Colonic mucosa (tissue), 4 donors: ENCODE measurements at regions not wholly inside any gene's neighbourhood (a gene's known extent, or its start where the extent isn't known, plus 50 kb on each side); places are given as distances from the start of the nearest gene placed in this dataset.

Experiments used
- DNase-seq: peaks from one replicate; pipeline ENCODE4 v3.0.0-alpha.2; 2020
- H3K27ac ChIP-seq: fragments of 200-600 bp; one replicate; pipeline ENCODE4 v1.8.0; 2021
- H3K27me3 ChIP-seq: fragments of 200-600 bp; one replicate; pipeline ENCODE4 v1.8.0; 2021
- H3K36me3 ChIP-seq: fragments of 200-600 bp; one replicate; pipeline ENCODE4 v1.8.0; 2021
- H3K4me1 ChIP-seq: fragments of 200-600 bp; one replicate; pipeline ENCODE4 v1.8.0; 2021; ENCODE audit warnings: mild to moderate bottlenecking
- H3K4me3 ChIP-seq: fragments of 200-600 bp; one replicate; pipeline ENCODE4 v1.8.0; 2021
- H3K9ac ChIP-seq, 2 donors: one replicate each; pipeline ENCODE4 v1.7.0; 2013; ENCODE audit warnings: control low read depth in 2 of 2, low read depth in 2 of 2, low read length in 2 of 2
- H3K9me3 ChIP-seq: fragments of 200-600 bp; one replicate; pipeline ENCODE4 v1.8.0; 2021
- intact Hi-C: fragments of 100-400 bp; cut with DNase I; formaldehyde crosslinking; loops from one replicate; pipeline ENCODE4 v1.14.1; 2022
- TF ChIP-seq, protein P1 (sequence below): fragments of 200-600 bp; IDR thresholded peaks from one replicate; pipeline ENCODE4 v1.8.0; 2022; ENCODE audit warnings: antibody characterized with exemption, mild to moderate bottlenecking
- donor health status: healthy.
- donor health status: DM: no; HTN: no; CAD: no.
- donor health status: DM: no; HTN: no; CAD: no.

DNA sequence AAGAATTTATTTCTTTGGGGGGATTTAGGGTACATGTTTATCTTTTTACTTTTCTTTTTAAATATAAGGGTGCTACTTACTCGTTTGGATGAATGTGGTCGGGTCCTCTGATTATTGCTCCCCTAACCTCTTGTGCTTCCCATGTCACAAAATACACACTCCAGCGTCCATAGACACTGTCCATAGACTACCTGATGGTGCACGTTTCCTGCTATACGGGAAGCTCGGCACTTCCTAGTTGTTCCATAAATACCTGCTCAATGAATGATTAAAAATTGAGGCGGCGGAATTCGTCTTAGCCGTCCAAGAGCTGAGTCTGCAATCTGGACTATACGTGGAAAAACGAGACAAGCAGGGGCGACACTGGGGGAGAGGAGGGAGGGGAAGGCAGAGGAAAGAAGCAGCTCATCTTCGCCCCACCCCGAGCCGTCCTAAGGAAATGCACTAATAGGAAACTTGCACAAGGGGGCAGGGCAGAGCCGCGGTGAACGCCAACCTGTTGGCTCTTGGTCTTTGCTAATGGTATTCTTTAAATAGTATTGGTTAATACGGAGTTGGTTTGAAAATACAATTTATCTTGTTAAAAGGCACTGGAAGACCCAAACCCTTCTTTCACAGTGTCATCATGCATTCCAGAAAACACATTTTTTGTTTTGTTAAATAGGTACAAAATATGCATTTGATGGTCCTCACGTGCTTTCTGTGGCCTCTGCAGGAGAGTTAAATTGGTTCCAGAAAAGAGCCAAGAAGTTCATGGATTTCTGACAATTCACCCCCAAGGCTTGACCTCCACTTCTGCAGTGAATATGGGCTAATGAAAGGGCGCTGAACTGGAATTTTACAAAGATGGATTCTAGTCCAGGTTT is 73.0 kb upstream of the KCTD1 start:
- no peak overlapping the region for H3K9ac ChIP-seq
- TF ChIP-seq, protein P1, sequence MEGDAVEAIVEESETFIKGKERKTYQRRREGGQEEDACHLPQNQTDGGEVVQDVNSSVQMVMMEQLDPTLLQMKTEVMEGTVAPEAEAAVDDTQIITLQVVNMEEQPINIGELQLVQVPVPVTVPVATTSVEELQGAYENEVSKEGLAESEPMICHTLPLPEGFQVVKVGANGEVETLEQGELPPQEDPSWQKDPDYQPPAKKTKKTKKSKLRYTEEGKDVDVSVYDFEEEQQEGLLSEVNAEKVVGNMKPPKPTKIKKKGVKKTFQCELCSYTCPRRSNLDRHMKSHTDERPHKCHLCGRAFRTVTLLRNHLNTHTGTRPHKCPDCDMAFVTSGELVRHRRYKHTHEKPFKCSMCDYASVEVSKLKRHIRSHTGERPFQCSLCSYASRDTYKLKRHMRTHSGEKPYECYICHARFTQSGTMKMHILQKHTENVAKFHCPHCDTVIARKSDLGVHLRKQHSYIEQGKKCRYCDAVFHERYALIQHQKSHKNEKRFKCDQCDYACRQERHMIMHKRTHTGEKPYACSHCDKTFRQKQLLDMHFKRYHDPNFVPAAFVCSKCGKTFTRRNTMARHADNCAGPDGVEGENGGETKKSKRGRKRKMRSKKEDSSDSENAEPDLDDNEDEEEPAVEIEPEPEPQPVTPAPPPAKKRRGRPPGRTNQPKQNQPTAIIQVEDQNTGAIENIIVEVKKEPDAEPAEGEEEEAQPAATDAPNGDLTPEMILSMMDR, result peak; percentile 65
- H3K36me3 ChIP-seq, result no peaks in the 10 kb centered on the region
- intact Hi-C loops, result loop anchor here (5.0 kb wide), 1 partner anchor 151 kb away; no protein-coding TSS in a partner anchor
- H3K4me1 ChIP-seq, result no peaks in the 10 kb centered on the region
- H3K27me3 ChIP-seq, result no peaks in the 10 kb centered on the region
- H3K4me3 ChIP-seq, result no peak overlapping the region
- no peak overlapping the region for H3K27ac ChIP-seq
- no peaks in the 10 kb centered on the region for H3K9me3 ChIP-seq
- DNase-seq, result peak; percentile 63

DNA sequence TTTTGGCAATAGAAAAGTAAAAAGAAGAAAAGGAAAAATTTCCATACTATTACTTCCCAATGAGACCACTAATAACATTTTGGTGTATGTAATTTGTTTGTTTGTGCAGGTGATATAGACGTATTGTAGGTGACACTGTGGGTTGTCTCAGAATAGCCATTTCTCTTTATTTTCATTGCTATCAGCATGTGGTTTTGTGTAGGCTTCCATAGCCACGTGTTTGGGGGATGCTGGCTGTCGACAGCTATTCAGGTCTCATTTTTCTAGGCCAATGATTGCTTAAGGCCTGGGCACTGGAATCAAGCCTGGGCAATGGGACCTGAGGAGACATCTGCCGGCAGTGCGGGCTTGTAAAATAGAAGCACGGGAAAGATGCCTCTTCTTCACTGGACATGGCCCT is 71.0 kb upstream of the KCTD1 start:
- no peak for DNase-seq
- intact Hi-C loops, result no loop called here
- Histone ChIP-seq H3K4me3 (no peak overlapping the region), H3K36me3 (no peaks in the 10 kb centered on the region), H3K27ac (no peak overlapping the region), H3K9me3 (no peaks in the 10 kb centered on the region), H3K9ac (no peak overlapping the region), H3K27me3 (no peaks in the 10 kb centered on the region), H3K4me1 (no peaks in the 10 kb centered on the region)
- TF ChIP-seq, protein P1, result no peak

DNA sequence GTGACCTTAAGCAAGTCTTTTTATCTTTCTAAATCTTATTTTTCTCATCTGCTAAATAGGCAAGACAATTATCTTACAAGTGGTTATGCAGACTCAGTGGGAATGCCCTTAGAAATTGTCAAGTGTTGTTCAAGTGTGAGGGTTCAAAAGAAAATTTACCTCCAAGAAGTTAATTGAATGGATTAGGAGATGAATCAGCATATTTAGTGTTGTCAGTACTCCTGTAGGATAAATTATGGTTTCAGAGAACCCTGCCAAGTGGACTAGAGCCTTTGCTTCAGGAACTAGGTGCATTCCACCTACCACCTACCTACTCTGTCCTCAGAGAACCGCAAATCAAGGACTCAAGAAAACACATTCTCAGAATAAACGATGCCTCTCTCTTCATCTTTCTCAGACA is 69.8 kb upstream of the KCTD1 start:
- no peak for DNase-seq
- H3K27me3 ChIP-seq, result no peaks in the 10 kb centered on the region
- TF ChIP-seq, protein P1, result no peak
- no peak overlapping the region for H3K9ac ChIP-seq
- intact Hi-C loops, result no loop called here
- no peak overlapping the region for H3K4me3 ChIP-seq
- no peaks in the 10 kb centered on the region for H3K4me1 ChIP-seq
- no peaks in the 10 kb centered on the region for H3K9me3 ChIP-seq
- no peak overlapping the region for H3K27ac ChIP-seq
- H3K36me3 ChIP-seq, result no peaks in the 10 kb centered on the region

DNA sequence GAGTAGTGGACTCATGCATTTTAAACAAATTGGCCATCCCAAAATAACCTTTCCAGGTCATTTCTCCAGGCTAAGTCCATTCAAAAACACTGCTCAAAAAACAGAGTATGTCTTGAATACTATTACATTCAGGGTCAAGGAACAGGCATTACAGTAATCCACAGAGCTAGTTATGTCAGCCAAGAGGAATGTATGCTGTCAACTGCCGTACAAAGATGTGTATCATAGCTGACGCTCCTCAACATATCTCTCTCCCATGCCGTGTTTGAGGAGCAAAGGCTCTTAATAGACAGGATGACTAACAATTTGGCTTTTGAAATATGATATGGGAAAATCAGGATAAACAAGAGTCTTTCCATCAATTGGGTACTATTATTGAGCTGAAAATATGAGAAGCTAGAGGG is 68.8 kb upstream of the KCTD1 start:
- Histone ChIP-seq H3K9ac (no peak overlapping the region), H3K27me3 (no peaks in the 10 kb centered on the region), H3K36me3 (no peaks in the 10 kb centered on the region), H3K9me3 (no peaks in the 10 kb centered on the region), H3K4me3 (no peak overlapping the region), H3K4me1 (no peaks in the 10 kb centered on the region), H3K27ac (no peak overlapping the region)
- no peak for DNase-seq
- intact Hi-C loops, result no loop called here
- TF ChIP-seq, protein P1, result no peak

DNA sequence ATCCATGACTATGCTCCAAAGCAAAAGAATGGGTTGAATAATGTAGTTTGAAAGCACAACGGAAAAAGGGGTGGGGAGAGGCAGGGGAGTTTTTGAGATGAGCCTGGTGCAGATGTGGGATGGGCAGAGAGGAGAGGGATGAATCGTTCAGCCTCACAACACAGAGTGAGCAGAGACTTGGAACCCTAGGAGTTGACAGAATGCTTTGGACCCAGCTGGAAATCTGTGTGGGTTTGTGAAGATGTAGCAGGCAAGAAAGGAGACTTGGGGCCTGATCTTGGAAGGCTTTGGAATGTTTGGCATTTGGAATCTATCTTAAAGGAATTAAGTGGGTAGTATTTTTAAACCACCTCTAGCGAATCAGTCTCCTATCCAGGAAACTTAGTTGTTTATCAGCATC is 66.0 kb upstream of the KCTD1 start:
- Histone ChIP-seq H3K9me3 (no peaks in the 10 kb centered on the region), H3K27ac (no peak overlapping the region), H3K9ac (no peak overlapping the region), H3K4me3 (no peak overlapping the region), H3K4me1 (no peaks in the 10 kb centered on the region), H3K27me3 (no peaks in the 10 kb centered on the region), H3K36me3 (no peaks in the 10 kb centered on the region)
- no peak for DNase-seq
- intact Hi-C loops, result no loop called here
- TF ChIP-seq, protein P1, result no peak
